Stimulated activated effector memory CD8-positive, alpha-beta T cell treated with anti-CD3 and anti-CD28 coated beads, Interleukin-12 subunit alpha, Interleukin-12 subunit beta, amount 100 ng/mL, for 72 hours (primary cell): ENCODE measurements at regions not wholly inside any gene's neighbourhood (a gene's known extent, or its start where the extent isn't known, plus 50 kb on each side); places are given as distances from the start of the nearest gene placed in this dataset.
A peak's percentile ranks its signal among the peaks of the same experiment; 100 is the strongest.
"Not testable (repeated sequence)": the region's sequence is repeated elsewhere in the genome, so short reads cannot be mapped to it uniquely, and the experiment has no call there.

ENCODE experiments used
- ATAC-seq: fragments of 150-1000 bp; cut with Tn5 transposase; 2 replicates; pipeline ENCODE4 v1.10.0; 2021
- DNase-seq, 2 donors: peaks; one replicate each; pipeline ENCODE4 v3.0.0; 2021 to 2022; ENCODE audit warnings: low spot score in 2 of 2
- H3K27ac Mint-ChIP-seq: one replicate; pipeline ENCODE4 v1.8.0; 2022; ENCODE audit warnings: mild to moderate bottlenecking, mixed read lengths
- H3K36me3 Mint-ChIP-seq: one replicate; pipeline ENCODE4 v1.8.0; 2022; ENCODE audit warnings: mild to moderate bottlenecking, mixed read lengths
- H3K4me1 Mint-ChIP-seq: one replicate; pipeline ENCODE4 v1.8.0; 2022; ENCODE audit warnings: mixed read lengths
- H3K4me3 Mint-ChIP-seq: one replicate; pipeline ENCODE4 v1.8.0; 2022; ENCODE audit warnings: mild to moderate bottlenecking, mixed read lengths
- H3K9me3 Mint-ChIP-seq: one replicate; pipeline ENCODE4 v1.8.0; 2022; ENCODE audit warnings: mixed read lengths

DNA sequence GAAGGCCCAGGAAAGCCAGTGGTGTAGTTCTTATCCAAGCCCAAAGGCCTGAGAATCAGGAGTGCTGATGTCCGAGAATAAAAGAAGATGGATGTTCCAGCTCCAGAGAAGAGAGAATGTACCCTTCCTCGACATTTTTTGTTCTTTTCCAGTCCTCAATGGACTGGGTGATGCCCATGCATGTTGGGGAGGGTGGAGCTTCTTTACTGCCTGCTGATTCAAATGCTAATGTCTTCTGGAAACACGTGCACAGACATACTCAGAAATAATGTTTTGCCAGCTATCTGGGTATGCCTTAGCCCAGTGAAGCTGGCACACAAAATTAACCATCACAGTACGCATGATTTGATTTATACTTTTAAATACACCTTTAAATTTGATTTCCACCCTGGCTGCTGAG is 61.5 kb upstream of the FOXE1 start:
- DNase-seq: no peak
- H3K4me3 Mint-ChIP-seq: no peak overlapping the region
- ATAC-seq: no peak
- no peak overlapping the region for H3K27ac Mint-ChIP-seq
- H3K9me3 Mint-ChIP-seq: no peaks in the 10 kb centered on the region
- H3K4me1 Mint-ChIP-seq: no peaks in the 10 kb centered on the region
- no peaks in the 10 kb centered on the region for H3K36me3 Mint-ChIP-seq

DNA sequence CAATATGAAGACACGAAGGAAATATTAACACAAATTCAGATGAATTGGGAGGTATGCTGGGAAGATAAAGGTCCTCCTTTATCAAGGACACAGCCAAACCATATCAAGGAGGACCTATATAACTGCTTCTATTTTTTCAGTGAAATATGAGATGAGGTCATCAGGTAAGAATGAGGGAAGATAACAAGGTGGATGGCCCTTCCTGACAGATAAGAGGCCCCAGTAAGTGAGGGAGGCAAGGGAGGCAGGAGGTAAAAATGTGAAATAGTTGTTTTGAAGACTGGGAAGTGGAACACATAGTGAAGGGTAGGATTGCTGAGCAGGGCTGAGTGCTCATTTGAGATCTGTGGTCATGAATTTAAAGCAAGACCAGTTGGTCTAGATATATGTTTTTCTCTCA is 60.0 kb upstream of the FOXE1 start:
- Mint-ChIP-seq H3K4me1 (no peaks in the 10 kb centered on the region), H3K27ac (no peak overlapping the region), H3K4me3 (no peak overlapping the region), H3K9me3 (no peaks in the 10 kb centered on the region), H3K36me3 (no peaks in the 10 kb centered on the region)
- no peak for ATAC-seq
- DNase-seq: peak in 1 of 2 donors; percentile 7

DNA sequence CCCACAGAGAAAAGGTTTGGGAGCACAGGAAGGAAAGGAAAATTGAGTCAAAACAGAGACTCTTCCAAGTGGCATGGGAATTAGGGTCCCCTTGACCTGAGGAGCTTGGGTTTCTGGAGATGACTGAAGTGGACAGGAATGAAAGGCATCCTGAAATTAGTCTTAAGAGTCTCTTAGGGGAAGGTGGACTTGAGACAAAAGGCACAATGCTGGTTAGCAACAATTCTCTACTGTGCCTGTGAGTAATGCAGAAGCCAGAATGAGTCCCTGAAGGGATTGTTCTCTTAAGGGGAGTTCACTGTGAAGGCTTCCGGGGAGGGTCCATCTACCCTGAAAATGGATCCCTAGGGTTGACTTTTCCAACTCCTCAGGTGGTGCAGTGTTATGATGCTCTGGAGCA is 58.4 kb upstream of the FOXE1 start:
- peak in 1 of 2 donors; percentile 29 for DNase-seq
- ATAC-seq: no peak
- no peaks in the 10 kb centered on the region for H3K4me1 Mint-ChIP-seq
- H3K27ac Mint-ChIP-seq: no peak overlapping the region
- H3K9me3 Mint-ChIP-seq: no peaks in the 10 kb centered on the region
- no peaks in the 10 kb centered on the region for H3K36me3 Mint-ChIP-seq
- no peak overlapping the region for H3K4me3 Mint-ChIP-seq

DNA sequence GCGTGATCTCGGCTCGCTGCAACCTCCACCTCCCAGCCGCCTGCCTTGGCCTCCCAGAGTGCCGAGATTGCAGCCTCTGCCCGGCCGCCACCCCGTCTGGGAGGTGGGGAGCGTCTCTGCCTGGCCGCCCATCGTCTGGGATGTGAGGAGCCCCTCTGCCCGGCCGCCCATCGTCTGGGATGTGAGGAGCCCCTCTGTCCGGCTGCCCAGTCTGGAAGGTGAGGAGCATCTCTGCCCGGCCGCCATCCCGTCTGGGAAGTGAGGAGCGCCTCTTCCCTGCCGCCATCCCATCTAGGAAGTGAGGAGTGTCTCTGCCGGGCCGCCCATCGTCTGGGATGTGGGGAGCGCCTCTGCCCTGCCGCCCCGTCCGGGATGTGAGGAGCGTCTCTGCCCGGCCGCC is 56.9 kb upstream of the FOXE1 start:
- not testable (repeated sequence) for DNase-seq, H3K36me3 Mint-ChIP-seq, H3K9me3 Mint-ChIP-seq, H3K27ac Mint-ChIP-seq, H3K4me1 Mint-ChIP-seq, H3K4me3 Mint-ChIP-seq, ATAC-seq

DNA sequence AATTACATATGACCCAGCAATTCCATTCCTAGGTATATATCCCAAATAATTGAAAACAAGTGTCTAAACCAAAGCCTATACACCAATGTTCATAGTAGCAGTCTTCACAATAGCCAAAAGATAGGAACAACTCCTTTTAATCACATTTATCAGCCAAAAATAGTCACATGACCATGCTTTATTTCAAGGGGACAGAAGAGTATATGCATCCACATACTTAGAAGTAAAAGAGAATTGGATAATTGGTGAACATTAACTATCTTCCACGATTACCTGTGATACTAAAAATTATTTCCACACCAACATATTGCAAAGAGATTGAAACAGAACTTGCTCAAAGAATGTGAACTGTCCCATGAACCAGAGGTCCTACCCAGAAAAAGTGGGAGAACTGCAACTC is 51.8 kb upstream of the FOXE1 start:
- H3K27ac Mint-ChIP-seq: no peak overlapping the region
- no peaks in the 10 kb centered on the region for H3K9me3 Mint-ChIP-seq
- no peak overlapping the region for H3K4me3 Mint-ChIP-seq
- H3K36me3 Mint-ChIP-seq: peaks cover 6% of the 10 kb centered on the region
- ATAC-seq (no peak), DNase-seq (no peak)
- H3K4me1 Mint-ChIP-seq: peaks cover 12% of the 10 kb centered on the region

DNA sequence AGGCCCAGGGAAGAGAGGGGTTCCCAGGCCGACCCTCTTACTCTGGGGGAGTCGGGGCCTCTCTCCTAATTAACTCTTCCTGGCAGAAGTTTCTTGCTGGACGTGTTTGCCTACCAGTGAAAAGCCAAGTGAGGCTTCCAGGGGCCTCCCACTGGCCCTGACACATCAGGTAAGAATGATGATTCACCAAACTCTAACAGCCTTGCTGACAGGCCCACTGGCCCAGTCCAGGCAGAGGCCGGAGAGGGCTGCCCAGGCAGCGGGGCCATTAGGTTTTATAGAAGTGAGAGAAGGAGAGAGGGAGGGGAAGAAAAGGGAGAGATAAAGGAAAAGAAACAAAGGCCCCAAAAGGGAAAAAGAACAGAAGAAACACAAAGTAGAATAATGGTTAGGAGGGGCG is 50.8 kb upstream of the FOXE1 start:
- H3K4me3 Mint-ChIP-seq: peak overlapping the region; percentile 78
- H3K36me3 Mint-ChIP-seq: peaks cover 6% of the 10 kb centered on the region
- H3K27ac Mint-ChIP-seq: no peak overlapping the region

DNA sequence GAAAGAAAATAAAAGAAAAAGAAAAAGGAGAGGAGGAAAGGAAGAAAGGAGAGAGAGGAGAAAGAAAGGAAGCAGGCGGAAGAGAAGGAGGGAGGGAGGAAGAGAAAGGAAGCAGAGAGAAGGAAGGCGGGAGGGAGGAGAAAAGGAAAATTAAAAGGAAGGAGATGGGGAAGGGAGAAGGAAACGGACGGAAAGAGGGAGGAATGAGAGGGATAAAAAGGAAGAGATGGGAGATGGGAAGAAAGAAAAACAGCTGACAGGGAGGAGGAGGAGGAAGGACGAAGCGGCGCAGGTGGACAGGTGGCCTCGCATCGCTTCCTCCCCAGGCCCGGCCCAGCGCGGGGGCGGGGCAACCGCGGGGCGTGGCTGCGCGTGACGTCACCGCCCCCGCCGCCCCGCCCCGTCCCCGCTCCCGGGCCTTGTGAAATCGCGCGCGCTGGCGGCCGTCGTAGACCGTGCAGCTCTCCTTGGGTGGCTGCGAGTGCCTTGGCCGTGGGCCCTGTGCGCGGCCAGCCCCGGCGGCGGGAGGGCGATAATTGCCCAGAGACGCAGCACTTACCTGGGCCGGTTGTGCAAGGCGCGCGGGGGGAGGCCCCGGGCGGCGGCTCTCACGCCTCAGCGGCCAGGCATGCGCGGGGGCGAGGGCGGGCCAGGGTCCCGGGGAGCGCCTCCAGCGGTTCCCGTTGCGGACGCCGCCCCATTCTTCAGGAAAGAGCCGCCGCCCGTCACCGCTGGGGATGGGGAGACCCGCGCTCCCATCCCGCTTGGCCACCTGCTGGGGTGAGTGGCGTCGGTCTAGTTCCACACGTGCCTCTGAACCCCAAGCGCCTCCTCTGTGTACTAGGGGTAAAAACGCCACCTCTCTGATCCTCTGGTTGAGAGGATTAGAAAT is 49.6 kb upstream of the FOXE1 start:
- H3K4me1 Mint-ChIP-seq: peaks cover 12% of the 10 kb centered on the region
- ATAC-seq: peak; percentile 90
- no peaks in the 10 kb centered on the region for H3K9me3 Mint-ChIP-seq
- peak overlapping the region; percentile 78 for H3K4me3 Mint-ChIP-seq
- DNase-seq: peak; percentile 66 to 82
- H3K36me3 Mint-ChIP-seq: peaks cover 6% of the 10 kb centered on the region
- peak overlapping the region; percentile 85 for H3K27ac Mint-ChIP-seq

More for the DNA sequence above, 50.8 kb upstream of the FOXE1 start:
- peaks cover 12% of the 10 kb centered on the region for H3K4me1 Mint-ChIP-seq
- ATAC-seq: no peak
- no peaks in the 10 kb centered on the region for H3K9me3 Mint-ChIP-seq
- no peak for DNase-seq
